ENCODE measurements at regions not wholly inside any gene's neighbourhood (a gene's known extent, or its start where the extent isn't known, plus 50 kb on each side); places are given as distances from the start of the nearest gene placed in this dataset.

DNA sequence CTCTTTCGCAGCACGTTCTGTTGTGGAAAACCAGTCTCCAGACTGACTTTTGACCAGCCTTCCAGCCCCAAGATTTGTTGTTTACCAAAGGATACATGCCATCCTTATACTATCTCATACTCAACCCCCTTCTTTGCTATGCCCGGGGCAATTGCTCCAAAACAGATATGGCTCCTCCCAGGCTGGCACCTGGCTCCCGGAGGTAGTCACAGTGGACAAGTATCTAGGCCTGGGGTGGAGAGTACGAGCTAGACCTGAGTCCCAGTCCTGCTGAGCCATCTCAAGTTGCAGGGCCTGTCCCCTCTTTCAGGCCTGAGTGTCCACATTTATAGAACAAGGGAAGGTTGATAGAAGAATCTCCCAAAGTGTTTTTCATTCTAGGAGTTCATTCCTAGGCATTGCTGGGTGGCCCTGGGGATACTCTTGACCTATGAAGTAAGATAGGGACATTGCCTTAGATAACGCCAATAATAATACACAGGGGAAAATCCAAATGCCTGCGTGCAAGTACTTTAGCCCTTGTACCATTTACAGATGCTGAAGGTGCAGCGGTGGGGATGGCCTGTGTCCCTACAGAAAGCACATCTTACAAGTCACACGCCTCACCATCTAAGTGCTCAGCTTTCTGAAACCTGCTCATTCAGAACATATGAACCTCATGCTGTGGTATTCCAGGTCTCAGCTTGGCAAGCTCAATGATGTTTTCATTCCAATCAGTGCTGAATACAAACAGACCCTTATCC is 136.7 kb upstream of the MAMLD1 start:
- no peak overlapping the region for H3K4me3 ChIP-seq
- WGBS, 2 donors = 91 to 98% methylated on average over 7 to 9 of the region's 9 CpGs
- no peak for TF ChIP-seq POLR2A (IDR thresholded peaks at IDR 0.05)
- TF ChIP-seq, protein P1, sequence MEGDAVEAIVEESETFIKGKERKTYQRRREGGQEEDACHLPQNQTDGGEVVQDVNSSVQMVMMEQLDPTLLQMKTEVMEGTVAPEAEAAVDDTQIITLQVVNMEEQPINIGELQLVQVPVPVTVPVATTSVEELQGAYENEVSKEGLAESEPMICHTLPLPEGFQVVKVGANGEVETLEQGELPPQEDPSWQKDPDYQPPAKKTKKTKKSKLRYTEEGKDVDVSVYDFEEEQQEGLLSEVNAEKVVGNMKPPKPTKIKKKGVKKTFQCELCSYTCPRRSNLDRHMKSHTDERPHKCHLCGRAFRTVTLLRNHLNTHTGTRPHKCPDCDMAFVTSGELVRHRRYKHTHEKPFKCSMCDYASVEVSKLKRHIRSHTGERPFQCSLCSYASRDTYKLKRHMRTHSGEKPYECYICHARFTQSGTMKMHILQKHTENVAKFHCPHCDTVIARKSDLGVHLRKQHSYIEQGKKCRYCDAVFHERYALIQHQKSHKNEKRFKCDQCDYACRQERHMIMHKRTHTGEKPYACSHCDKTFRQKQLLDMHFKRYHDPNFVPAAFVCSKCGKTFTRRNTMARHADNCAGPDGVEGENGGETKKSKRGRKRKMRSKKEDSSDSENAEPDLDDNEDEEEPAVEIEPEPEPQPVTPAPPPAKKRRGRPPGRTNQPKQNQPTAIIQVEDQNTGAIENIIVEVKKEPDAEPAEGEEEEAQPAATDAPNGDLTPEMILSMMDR (IDR thresholded peaks at IDR 0.05) = no peak
- ATAC-seq = no peak
- H3K4me1 ChIP-seq = no peaks in the 10 kb centered on the region
- no peaks in the 10 kb centered on the region for H3K27me3 ChIP-seq
- no peak overlapping the region for H3K27ac ChIP-seq
- no peaks in the 10 kb centered on the region for H3K36me3 ChIP-seq (replicated peaks in 1 of 2; ENCODE audit: insufficient read depth in 1 of 2, low read depth in 2 of 2)
- H3K9me3 ChIP-seq = no peaks in the 10 kb centered on the region
- DNase-seq = no peak
- intact Hi-C loops (cut with DNase I) = no loop called here

GRCh38 chrX:150227321-150227860 is 135.7 kb upstream of the MAMLD1 start:
- ATAC-seq = no peak
- no peak overlapping the region for H3K27ac ChIP-seq
- H3K4me1 ChIP-seq = no peaks in the 10 kb centered on the region
- no peak for TF ChIP-seq POLR2A (IDR thresholded peaks at IDR 0.05)
- TF ChIP-seq, protein P1 (IDR thresholded peaks at IDR 0.05) = no peak
- no peak overlapping the region for H3K4me3 ChIP-seq
- intact Hi-C loops (cut with DNase I) = no loop called here
- no peaks in the 10 kb centered on the region for H3K36me3 ChIP-seq (replicated peaks in 1 of 2; ENCODE audit: insufficient read depth in 1 of 2, low read depth in 2 of 2)
- H3K27me3 ChIP-seq = no peaks in the 10 kb centered on the region
- H3K9me3 ChIP-seq = no peaks in the 10 kb centered on the region
- no peak for DNase-seq
- whole genome bisulfite sequencing, 2 donors = 70 to 80% methylated on average over 6 to 7 of the region's 7 CpGs

DNA sequence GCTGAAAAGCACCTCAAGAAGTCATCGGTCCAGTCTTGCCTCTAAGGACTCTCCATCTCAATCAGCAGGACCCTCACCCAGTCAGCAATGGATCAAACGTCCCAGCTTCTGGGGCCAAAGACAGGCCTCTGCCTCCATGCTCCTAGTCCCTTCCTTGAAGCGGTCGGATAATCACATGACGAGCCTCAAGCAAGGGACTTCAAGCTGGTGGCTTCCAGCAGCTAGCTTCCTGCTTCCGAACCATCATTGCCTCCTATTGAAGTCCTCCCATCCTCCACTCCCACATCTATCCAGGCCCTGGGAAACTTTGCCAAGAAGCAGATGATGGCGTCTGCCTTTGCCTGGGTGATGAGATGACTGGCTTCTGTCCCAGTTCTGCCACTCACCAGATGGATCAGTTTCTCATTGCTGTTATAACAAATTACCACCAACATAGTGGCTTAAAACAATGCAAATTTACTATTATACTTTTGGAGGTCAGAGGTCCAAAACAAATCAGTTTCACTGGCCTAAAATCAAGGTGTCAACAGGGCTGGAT is 135.2 kb upstream of the MAMLD1 start:
- ATAC-seq (no peak), DNase-seq (no peak)
- intact Hi-C loops (cut with DNase I) = no loop called here
- H3K9me3 ChIP-seq = no peaks in the 10 kb centered on the region
- no peaks in the 10 kb centered on the region for H3K4me1 ChIP-seq
- no peak overlapping the region for H3K4me3 ChIP-seq
- H3K36me3 ChIP-seq (replicated peaks in 1 of 2; ENCODE audit: insufficient read depth in 1 of 2, low read depth in 2 of 2) = no peaks in the 10 kb centered on the region
- H3K27ac ChIP-seq = no peak overlapping the region
- no peaks in the 10 kb centered on the region for H3K27me3 ChIP-seq
- TF ChIP-seq, protein P1 (IDR thresholded peaks at IDR 0.05) = no peak
- no peak for TF ChIP-seq POLR2A (IDR thresholded peaks at IDR 0.05)
- WGBS, 2 donors = 60 to 82% methylated on average over 1 to 4 of the region's 7 CpGs

DNA sequence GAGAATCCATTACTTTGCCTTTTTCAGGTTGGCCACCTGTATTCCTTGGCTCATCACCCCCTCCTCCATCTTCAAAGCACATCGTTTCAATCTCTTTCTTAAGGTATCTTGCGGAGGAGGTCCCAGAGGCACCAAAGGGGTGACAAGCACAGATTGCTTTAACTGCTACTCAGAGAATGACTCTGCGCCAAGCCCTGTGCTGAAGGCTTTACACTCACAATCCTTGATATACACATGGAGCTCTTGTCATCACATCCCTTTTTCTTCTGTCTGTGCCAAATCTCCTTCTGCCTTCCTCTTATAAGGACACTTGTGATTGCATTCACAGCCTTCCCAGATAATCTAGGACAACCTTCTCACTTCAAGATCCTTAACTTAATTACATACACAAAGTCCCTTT is 134.7 kb upstream of the MAMLD1 start:
- ATAC-seq = no peak
- Histone ChIP-seq H3K27me3 (no peaks in the 10 kb centered on the region), H3K27ac (no peak overlapping the region), H3K36me3 (replicated peaks in 1 of 2; ENCODE audit: insufficient read depth in 1 of 2, low read depth in 2 of 2) (no peaks in the 10 kb centered on the region), H3K9me3 (no peaks in the 10 kb centered on the region), H3K4me3 (no peak overlapping the region), H3K4me1 (no peaks in the 10 kb centered on the region)
- WGBS, 2 donors = 96 to 97% methylated on average over 3 of the region's 3 CpGs
- TF ChIP-seq, protein P1 (IDR thresholded peaks at IDR 0.05) = no peak
- TF ChIP-seq POLR2A (IDR thresholded peaks at IDR 0.05) = no peak
- intact Hi-C loops (cut with DNase I) = no loop called here
- DNase-seq = no peak
